GM18502 (cell line): ENCODE measurements at regions not wholly inside any gene's neighbourhood (a gene's known extent, or its start where the extent isn't known, plus 50 kb on each side); places are given as distances from the start of the nearest gene placed in this dataset.

Experiments used
- ATAC-seq: cut with Tn5 transposase; IDR thresholded peaks from one replicate; pipeline ENCODE4 v1.9.1; 2021; ENCODE audit warnings: mild to moderate bottlenecking; ENCODE audit not compliant: unreplicated experiment, poor library complexity

DNA sequence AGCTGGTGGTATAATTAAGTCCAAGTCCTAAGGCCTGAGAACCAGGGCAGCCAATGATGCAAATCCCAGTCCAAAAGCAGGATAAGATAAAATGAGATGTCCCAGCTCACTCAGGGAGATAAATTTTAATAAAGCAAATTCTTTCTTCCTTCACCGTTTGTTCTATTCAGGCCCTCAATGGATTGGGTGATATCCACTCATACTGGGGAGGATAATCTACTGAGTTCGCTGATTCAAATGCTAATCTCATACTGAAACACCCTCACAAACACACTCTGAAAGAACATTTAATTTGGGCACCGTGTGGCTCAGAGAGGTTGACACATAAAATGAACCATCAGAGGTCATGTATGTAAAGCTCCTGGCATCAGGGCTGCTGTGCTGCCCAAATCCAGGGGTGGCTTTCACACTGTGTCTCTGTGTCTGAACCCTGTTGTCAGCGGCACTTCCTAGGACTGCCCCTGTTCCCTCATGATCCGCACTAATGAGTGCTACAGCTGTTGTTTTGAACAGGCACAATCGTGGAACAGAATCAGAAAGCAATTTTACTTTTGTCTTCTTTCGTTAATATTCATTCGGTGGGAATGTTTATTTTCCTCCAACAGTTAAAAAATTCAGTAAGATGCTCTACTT lies 428.5 kb upstream of the FBXO33 start:
- ATAC-seq: no peak

DNA sequence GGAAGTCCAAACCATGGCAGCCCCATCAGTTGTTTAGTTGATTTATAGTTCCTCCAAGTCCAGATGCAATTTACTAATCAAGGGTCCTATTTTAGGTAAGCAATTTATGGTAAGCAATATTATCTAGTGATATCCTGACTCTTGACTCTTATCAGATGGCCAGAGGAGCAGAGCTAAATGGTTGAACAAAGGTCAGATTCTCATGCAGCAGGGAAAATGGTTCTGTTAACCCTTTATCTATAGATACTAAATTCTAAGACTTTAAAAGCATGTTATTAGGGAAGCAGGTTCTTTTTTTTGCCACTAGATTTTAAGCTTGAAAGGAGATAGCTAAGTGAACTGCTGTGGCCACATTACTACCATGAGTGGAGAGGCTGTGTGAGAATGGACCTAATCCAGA lies 427.1 kb upstream of the FBXO33 start:
- no peak for ATAC-seq

GRCh38 chr14:39857376-39858055 lies 425.3 kb upstream of the FBXO33 start:
- no peak for ATAC-seq

GRCh38 chr14:39853441-39853840 lies 421.2 kb upstream of the FBXO33 start:
- no peak for ATAC-seq

DNA sequence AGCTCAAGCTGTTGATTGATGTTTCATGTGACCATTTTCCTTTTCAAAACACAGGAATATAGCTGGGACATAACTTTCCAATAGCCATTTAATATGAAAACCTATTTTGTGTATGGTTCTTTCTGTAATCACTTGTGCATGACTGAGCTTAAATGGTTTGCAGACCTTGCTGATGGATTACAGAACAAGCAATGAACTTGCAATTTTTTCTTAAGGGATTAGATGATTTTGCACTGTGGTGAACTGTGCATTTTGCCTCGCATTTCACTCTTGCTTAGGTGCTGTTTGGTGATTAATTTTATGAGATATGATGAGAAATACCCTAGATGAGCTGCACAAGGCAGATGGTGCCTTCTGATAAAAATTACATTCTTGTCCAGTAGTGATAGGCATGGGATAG lies 419.0 kb upstream of the FBXO33 start:
- ATAC-seq: no peak

- ATAC-seq: no peak
These were observed 415.6 kb upstream of the FBXO33 start for GRCh38 chr14:39847852-39848251.

- no peak for ATAC-seq
These were observed 415.0 kb upstream of the FBXO33 start for GRCh38 chr14:39847194-39847593.

DNA sequence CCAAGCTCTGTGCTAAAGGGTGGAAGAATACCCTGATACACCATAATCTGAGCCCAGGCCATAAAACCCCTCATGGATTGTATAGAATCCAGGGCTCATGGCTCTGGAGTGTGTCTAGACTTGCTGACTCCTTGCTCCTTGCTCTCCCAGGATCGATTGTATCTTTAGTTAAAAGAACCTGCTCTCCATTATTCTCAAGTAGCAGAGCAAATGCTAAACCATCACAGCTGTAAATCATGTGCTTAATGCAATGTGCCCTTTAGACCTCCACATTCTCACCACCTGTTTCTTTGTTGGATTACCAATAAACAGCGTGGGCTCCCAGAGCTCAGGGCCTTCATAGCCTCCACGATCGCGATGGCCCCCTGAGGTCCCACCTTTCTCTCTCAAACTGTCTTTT lies 411.6 kb upstream of the FBXO33 start:
- no peak for ATAC-seq

GRCh38 chr14:39841088-39841487 lies 408.9 kb upstream of the FBXO33 start:
- peak; percentile 72 for ATAC-seq

- peak; percentile 98 for ATAC-seq
These were observed 395.8 kb upstream of the FBXO33 start for GRCh38 chr14:39827901-39828655.

GRCh38 chr14:39812532-39813320 lies 380.5 kb upstream of the FBXO33 start:
- ATAC-seq: no peak

DNA sequence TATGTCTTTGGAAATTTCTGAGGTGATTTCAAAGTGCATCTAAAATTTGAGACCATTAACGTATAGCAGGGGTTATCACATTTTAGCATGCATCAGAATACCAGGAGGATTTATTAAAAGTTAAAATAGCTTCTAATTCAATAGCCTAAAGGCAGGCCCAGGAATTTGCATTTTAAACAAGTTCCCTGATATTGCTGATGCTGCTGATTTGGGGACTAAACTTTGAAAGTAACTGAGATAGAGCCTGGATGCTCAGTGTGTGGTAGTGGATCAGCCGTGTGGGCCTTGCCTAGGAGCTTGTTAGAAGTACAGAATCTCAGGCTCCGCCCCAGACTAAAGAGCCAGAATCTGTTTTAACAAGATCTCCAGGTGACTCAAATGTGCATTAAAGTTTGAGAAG lies 375.0 kb upstream of the FBXO33 start:
- ATAC-seq: no peak

GRCh38 chr14:39784461-39784860 lies 352.2 kb upstream of the FBXO33 start:
- no peak for ATAC-seq

GRCh38 chr14:39781466-39781865 lies 349.2 kb upstream of the FBXO33 start:
- ATAC-seq: no peak

GRCh38 chr14:39773387-39774126 lies 341.3 kb upstream of the FBXO33 start:
- ATAC-seq: no peak

DNA sequence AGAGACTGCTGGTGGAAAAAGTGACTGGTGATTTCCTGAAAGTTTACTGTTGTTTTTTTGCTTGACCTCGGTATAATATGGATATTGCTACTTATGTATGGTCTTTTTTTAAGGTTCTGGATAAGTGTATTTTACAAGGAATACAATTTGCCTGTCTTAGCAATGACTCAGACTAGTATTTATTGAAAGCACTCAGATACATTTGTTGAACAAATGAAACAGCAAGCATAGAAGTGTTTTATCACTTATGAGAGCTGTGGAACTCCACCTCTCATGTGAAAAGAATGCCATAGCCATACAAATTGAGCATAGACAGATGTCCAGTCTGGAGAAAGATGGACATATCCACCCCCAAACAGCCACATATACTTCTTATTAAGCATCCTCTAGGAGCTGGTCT lies 340.4 kb upstream of the FBXO33 start:
- no peak for ATAC-seq

DNA sequence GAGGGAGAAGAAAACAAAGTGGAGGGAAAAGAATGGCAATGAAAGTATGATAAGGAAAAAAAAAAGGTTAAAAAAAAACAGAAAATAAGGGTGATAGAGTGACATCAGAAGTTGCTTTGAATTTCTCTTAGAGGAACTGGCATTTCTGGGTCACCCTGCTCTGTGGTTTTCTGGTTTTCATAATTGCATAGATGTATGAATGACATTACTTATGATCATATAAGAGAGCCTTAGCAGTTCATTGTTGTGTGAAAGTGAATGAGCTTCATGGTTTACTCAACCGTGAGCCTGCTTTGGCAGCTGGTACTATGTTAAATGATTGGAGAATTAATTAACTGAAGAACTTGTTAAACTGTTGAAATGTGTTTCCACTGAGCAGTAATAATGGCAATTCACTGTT lies 336.4 kb upstream of the FBXO33 start:
- peak; percentile 64 for ATAC-seq

DNA sequence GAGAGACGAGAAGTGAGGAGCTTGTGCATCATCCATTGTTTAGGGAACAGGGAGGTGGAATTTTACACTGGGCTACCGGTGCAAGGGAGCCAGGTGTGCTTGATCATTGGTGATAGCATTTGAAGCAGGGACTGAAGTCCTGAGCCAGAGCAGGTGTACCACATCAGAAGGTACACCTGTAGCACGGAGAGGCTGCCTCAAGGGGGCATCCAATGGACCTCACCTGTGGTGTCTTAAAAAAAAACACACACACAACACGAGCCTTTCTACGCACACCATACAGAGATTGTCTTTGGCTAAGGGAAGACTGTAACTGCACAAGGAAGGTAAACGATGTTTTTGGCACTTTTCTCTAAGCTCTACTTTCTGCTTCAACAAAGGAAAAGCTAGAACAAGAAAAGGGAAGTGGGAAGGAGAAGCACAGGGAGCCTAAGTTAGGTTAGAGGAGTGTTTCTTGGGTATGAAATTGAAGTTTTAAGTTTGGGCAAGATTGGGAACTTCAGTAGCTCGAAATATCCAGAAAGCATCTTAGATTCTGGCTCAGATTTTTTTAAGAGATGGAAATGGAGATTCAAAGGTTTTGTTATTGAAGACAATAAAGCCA lies 334.3 kb upstream of the FBXO33 start:
- no peak for ATAC-seq

DNA sequence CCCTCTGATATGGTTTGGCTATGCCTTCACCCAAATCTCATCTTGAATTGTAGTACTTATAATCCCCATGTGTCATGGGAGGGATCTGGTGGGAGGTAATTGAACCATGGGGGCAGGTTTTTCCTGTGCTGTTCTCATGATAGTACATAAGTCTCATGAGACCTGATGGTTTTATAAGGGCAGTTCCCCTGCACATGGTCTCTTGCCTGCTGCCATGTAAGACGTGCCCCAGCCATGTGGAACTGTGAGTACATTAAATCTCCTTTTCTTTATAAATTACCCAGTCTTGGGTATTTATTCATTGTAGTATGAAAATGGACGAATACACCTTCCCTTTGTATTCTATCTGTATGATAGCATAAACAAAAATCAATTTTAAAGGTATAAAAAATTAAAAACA lies 333.4 kb upstream of the FBXO33 start:
- no peak for ATAC-seq

DNA sequence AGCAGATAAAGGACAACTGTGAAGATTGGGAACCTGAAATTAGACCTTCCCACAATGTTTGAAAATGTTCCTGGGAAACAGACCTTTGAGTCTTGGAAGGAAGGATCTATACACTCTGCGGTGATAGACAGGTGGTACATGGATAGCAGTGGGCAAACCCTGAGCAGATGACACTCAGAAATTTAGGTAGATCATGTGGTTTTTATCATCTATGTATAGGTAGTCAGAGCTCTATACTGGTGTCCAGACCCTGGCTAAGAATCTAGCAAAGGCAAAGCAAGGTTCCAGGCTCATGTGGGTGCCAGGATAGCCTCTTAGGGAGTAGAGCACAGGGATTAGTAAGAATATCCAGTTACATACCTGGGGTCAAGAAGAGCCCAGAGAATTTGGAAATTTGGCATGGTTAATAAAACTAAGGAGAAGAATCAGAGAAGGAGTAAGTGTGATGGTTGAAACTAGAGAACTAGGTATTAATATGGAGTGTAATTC lies 331.2 kb upstream of the FBXO33 start:
- peak; percentile 54 for ATAC-seq
